ENCODE measurements at regions not wholly inside any gene's neighbourhood (a gene's known extent, or its start where the extent isn't known, plus 50 kb on each side); places are given as distances from the start of the nearest gene placed in this dataset.

- no peak overlapping the region for H3K9ac ChIP-seq
- H3K4me2 ChIP-seq: peak overlapping the region; percentile 68
- peak overlapping the region; percentile 52 for H3K27ac ChIP-seq
- H3K4me1 ChIP-seq (ENCODE audit: low read depth, poor library complexity, severe bottlenecking): peaks cover 39% of the 10 kb centered on the region
- H2AFZ ChIP-seq (ENCODE audit: low read depth): no peak overlapping the region; the same call in 1 of the 2 replicates
- no peak overlapping the region for H3K4me3 ChIP-seq (IDR thresholded peaks at IDR 0.05; ENCODE audit: insufficient read depth, low read depth, low read length)
- no peaks in the 10 kb centered on the region for H3K36me3 ChIP-seq (ENCODE audit: insufficient read depth)
- no peaks in the 10 kb centered on the region for H3K79me2 ChIP-seq (ENCODE audit: insufficient read depth, low read depth)
- H4K20me1 ChIP-seq (ENCODE audit: insufficient read depth): no peaks in the 10 kb centered on the region
- TF ChIP-seq, protein P1, sequence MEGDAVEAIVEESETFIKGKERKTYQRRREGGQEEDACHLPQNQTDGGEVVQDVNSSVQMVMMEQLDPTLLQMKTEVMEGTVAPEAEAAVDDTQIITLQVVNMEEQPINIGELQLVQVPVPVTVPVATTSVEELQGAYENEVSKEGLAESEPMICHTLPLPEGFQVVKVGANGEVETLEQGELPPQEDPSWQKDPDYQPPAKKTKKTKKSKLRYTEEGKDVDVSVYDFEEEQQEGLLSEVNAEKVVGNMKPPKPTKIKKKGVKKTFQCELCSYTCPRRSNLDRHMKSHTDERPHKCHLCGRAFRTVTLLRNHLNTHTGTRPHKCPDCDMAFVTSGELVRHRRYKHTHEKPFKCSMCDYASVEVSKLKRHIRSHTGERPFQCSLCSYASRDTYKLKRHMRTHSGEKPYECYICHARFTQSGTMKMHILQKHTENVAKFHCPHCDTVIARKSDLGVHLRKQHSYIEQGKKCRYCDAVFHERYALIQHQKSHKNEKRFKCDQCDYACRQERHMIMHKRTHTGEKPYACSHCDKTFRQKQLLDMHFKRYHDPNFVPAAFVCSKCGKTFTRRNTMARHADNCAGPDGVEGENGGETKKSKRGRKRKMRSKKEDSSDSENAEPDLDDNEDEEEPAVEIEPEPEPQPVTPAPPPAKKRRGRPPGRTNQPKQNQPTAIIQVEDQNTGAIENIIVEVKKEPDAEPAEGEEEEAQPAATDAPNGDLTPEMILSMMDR (conservative IDR thresholded peaks at IDR 0.05; ENCODE audit: low read depth, low read length): no peak
- H3K27me3 ChIP-seq (ENCODE audit: insufficient read depth, low read depth): no peaks in the 10 kb centered on the region
Measured at GRCh38 chrX:144592036-144592435, 655.3 kb upstream of the SPANXN1 start.

DNA sequence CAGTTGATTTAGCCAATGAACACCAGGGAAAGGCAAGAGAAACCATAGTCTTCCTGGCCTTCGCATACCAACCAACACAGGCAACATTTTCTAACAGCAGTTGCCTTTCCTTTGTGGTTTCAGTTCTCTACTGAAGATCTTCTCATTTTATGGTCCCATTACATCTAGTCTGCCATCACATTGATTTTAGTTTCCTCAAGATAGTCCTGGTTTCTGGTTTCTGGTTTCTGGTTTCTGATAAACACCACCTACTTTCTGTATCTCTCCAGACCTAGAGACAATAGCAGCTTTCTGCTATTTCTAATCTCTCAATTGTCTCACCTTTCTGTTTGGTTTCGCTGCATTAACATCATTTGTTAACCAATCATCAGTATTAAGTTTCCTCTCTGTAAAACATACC is 646.3 kb upstream of the SPANXN1 start:
- Histone ChIP-seq H3K4me2 (peak overlapping the region; percentile 68; the same call in 1 of the 2 replicates), H3K27me3 (ENCODE audit: insufficient read depth, low read depth) (no peaks in the 10 kb centered on the region), H3K36me3 (ENCODE audit: insufficient read depth) (no peaks in the 10 kb centered on the region), H2AFZ (ENCODE audit: low read depth) (no peak overlapping the region), H3K27ac (peak overlapping the region; percentile 35; the same call in 1 of the 2 replicates), H3K4me1 (ENCODE audit: low read depth, poor library complexity, severe bottlenecking) (peaks cover 60% of the 10 kb centered on the region), H3K4me3 (IDR thresholded peaks at IDR 0.05; ENCODE audit: insufficient read depth, low read depth, low read length) (no peak overlapping the region), H4K20me1 (ENCODE audit: insufficient read depth) (no peaks in the 10 kb centered on the region), H3K9ac (no peak overlapping the region), H3K79me2 (ENCODE audit: insufficient read depth, low read depth) (no peaks in the 10 kb centered on the region)
- TF ChIP-seq, protein P1 (conservative IDR thresholded peaks at IDR 0.05; ENCODE audit: low read depth, low read length): no peak

GRCh38 chrX:144612076-144612475 is 635.2 kb upstream of the SPANXN1 start:
- Histone ChIP-seq H3K4me1 (ENCODE audit: low read depth, poor library complexity, severe bottlenecking) (peaks cover 9% of the 10 kb centered on the region), H3K9ac (no peak overlapping the region), H2AFZ (ENCODE audit: low read depth) (no peak overlapping the region), H3K4me3 (IDR thresholded peaks at IDR 0.05; ENCODE audit: insufficient read depth, low read depth, low read length) (no peak overlapping the region), H3K27me3 (ENCODE audit: insufficient read depth, low read depth) (no peaks in the 10 kb centered on the region), H3K36me3 (ENCODE audit: insufficient read depth) (no peaks in the 10 kb centered on the region), H3K27ac (no peak overlapping the region), H3K79me2 (ENCODE audit: insufficient read depth, low read depth) (no peaks in the 10 kb centered on the region), H4K20me1 (ENCODE audit: insufficient read depth) (no peaks in the 10 kb centered on the region), H3K4me2 (no peak overlapping the region)
- TF ChIP-seq, protein P1 (conservative IDR thresholded peaks at IDR 0.05; ENCODE audit: low read depth, low read length): no peak

DNA sequence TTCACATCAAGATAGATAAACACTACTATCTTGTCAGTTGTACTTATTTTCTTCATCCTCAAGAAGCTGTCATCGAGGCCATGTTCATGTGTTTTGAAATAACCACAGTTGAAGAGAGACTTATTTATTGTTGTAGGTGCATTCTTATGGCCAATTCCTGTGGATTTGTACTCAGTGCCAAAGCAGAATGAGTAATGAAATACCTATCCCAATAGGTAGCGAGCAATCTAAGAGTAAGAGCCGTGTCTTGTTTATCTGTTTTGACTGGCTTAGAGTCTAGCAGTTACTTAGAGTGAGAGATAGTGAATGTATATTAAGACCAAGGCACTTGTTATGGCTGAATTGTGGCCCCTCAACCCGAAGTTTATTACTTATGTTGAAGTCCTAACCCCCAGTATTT is 631.0 kb upstream of the SPANXN1 start:
- peaks cover 9% of the 10 kb centered on the region for H3K4me1 ChIP-seq (ENCODE audit: low read depth, poor library complexity, severe bottlenecking)
- no peak overlapping the region for H2AFZ ChIP-seq (ENCODE audit: low read depth)
- H3K4me3 ChIP-seq (IDR thresholded peaks at IDR 0.05; ENCODE audit: insufficient read depth, low read depth, low read length): no peak overlapping the region
- H3K79me2 ChIP-seq (ENCODE audit: insufficient read depth, low read depth): no peaks in the 10 kb centered on the region
- no peaks in the 10 kb centered on the region for H3K27me3 ChIP-seq (ENCODE audit: insufficient read depth, low read depth)
- no peak overlapping the region for H3K4me2 ChIP-seq
- no peaks in the 10 kb centered on the region for H3K36me3 ChIP-seq (ENCODE audit: insufficient read depth)
- H3K9ac ChIP-seq: no peak overlapping the region
- no peak overlapping the region for H3K27ac ChIP-seq
- TF ChIP-seq, protein P1 (conservative IDR thresholded peaks at IDR 0.05; ENCODE audit: low read depth, low read length): no peak
- H4K20me1 ChIP-seq (ENCODE audit: insufficient read depth): no peaks in the 10 kb centered on the region
